ENCODE measurements at regions not wholly inside any gene's neighbourhood (a gene's known extent, or its start where the extent isn't known, plus 50 kb on each side); places are given as distances from the start of the nearest gene placed in this dataset.

- Mint-ChIP-seq H3K36me3 (ENCODE audit: low read depth) (no peaks in the 10 kb centered on the region), H3K9me3 (no peaks in the 10 kb centered on the region), H3K4me1 (peaks cover 38% of the 10 kb centered on the region), H3K4me3 (no peak overlapping the region), H3K27me3 (ENCODE audit: low read depth, poor library complexity) (peaks cover 9% of the 10 kb centered on the region), H3K27ac (no peak overlapping the region)
- DNase-seq, result no peak
- no peak for TF ChIP-seq CTCF (IDR thresholded peaks at IDR 0.05)
These were observed 410.0 kb upstream of the MGMT start for GRCh38 chr10:129056734-129057689.

- Mint-ChIP-seq H3K4me3 (no peak overlapping the region), H3K9me3 (no peaks in the 10 kb centered on the region), H3K36me3 (ENCODE audit: low read depth) (no peaks in the 10 kb centered on the region), H3K27ac (no peak overlapping the region), H3K4me1 (peaks cover 38% of the 10 kb centered on the region), H3K27me3 (ENCODE audit: low read depth, poor library complexity) (peaks cover 9% of the 10 kb centered on the region)
- no peak for TF ChIP-seq CTCF (IDR thresholded peaks at IDR 0.05)
- no peak for DNase-seq
These were observed 409.0 kb upstream of the MGMT start for GRCh38 chr10:129057856-129058663.

- Mint-ChIP-seq H3K36me3 (ENCODE audit: low read depth) (no peaks in the 10 kb centered on the region), H3K9me3 (no peaks in the 10 kb centered on the region), H3K4me1 (peaks cover 38% of the 10 kb centered on the region), H3K27me3 (ENCODE audit: low read depth, poor library complexity) (peaks cover 8% of the 10 kb centered on the region), H3K27ac (no peak overlapping the region), H3K4me3 (no peak overlapping the region)
- no peak for DNase-seq
- no peak for TF ChIP-seq CTCF (IDR thresholded peaks at IDR 0.05)
These were observed 408.3 kb upstream of the MGMT start for GRCh38 chr10:129058664-129059155.

- no peak for TF ChIP-seq CTCF (IDR thresholded peaks at IDR 0.05)
- no peak for DNase-seq
- H3K4me3 Mint-ChIP-seq, result no peak overlapping the region
- H3K27ac Mint-ChIP-seq, result no peak overlapping the region
- no peaks in the 10 kb centered on the region for H3K36me3 Mint-ChIP-seq (ENCODE audit: low read depth)
- peaks cover 35% of the 10 kb centered on the region for H3K4me1 Mint-ChIP-seq
- H3K27me3 Mint-ChIP-seq (ENCODE audit: low read depth, poor library complexity), result peaks cover 4% of the 10 kb centered on the region
- no peaks in the 10 kb centered on the region for H3K9me3 Mint-ChIP-seq
These were observed 407.1 kb upstream of the MGMT start for GRCh38 chr10:129059977-129060376.

- no peak for TF ChIP-seq CTCF (IDR thresholded peaks at IDR 0.05)
- Mint-ChIP-seq H3K27ac (no peak overlapping the region), H3K36me3 (ENCODE audit: low read depth) (no peaks in the 10 kb centered on the region), H3K4me1 (peaks cover 7% of the 10 kb centered on the region), H3K9me3 (no peaks in the 10 kb centered on the region), H3K27me3 (ENCODE audit: low read depth, poor library complexity) (peaks cover 4% of the 10 kb centered on the region), H3K4me3 (no peak overlapping the region)
- no peak for DNase-seq
These were observed 403.8 kb upstream of the MGMT start for GRCh38 chr10:129063212-129063611.
